ENCODE measurements at regions not wholly inside any gene's neighbourhood (a gene's known extent, or its start where the extent isn't known, plus 50 kb on each side); places are given as distances from the start of the nearest gene placed in this dataset.

- TF ChIP-seq CTCF (IDR thresholded peaks at IDR 0.05; ENCODE audit: borderline replicate concordance, insufficient read depth, low read depth, low read length), result no peak
- H3K4me3 ChIP-seq (ENCODE audit: low read depth, low read length), result no peak overlapping the region
Measured at GRCh38 chr16:65196420-65197075, 74.7 kb upstream of the CDH11 start.

- no peak for TF ChIP-seq CTCF (IDR thresholded peaks at IDR 0.05; ENCODE audit: borderline replicate concordance, insufficient read depth, low read depth, low read length)
- no peak overlapping the region for H3K4me3 ChIP-seq (ENCODE audit: low read depth, low read length)
Measured at GRCh38 chr16:65195998-65196397, 74.1 kb upstream of the CDH11 start.

- no peak overlapping the region for H3K4me3 ChIP-seq (ENCODE audit: low read depth, low read length)
- no peak for TF ChIP-seq CTCF (IDR thresholded peaks at IDR 0.05; ENCODE audit: borderline replicate concordance, insufficient read depth, low read depth, low read length)
Measured at GRCh38 chr16:65185241-65185778, 63.4 kb upstream of the CDH11 start.

- no peak overlapping the region for H3K4me3 ChIP-seq (ENCODE audit: low read depth, low read length)
- no peak for TF ChIP-seq CTCF (IDR thresholded peaks at IDR 0.05; ENCODE audit: borderline replicate concordance, insufficient read depth, low read depth, low read length)
Measured at GRCh38 chr16:65181071-65181561, 59.3 kb upstream of the CDH11 start.

GRCh38 chr16:65178151-65178550 lies 56.3 kb upstream of the CDH11 start:
- TF ChIP-seq CTCF (IDR thresholded peaks at IDR 0.05; ENCODE audit: borderline replicate concordance, insufficient read depth, low read depth, low read length), result no peak
- no peak overlapping the region for H3K4me3 ChIP-seq (ENCODE audit: low read depth, low read length)

GRCh38 chr16:65176603-65177002 lies 54.7 kb upstream of the CDH11 start:
- no peak overlapping the region for H3K4me3 ChIP-seq (ENCODE audit: low read depth, low read length)
- TF ChIP-seq CTCF (IDR thresholded peaks at IDR 0.05; ENCODE audit: borderline replicate concordance, insufficient read depth, low read depth, low read length), result no peak

GRCh38 chr16:65172356-65172755 lies 50.5 kb upstream of the CDH11 start:
- TF ChIP-seq CTCF (IDR thresholded peaks at IDR 0.05; ENCODE audit: borderline replicate concordance, insufficient read depth, low read depth, low read length), result no peak

More at GRCh38 chr16:65172356-65172755, 50.5 kb upstream of the CDH11 start:
- H3K4me3 ChIP-seq (ENCODE audit: low read depth, low read length), result no peak overlapping the region

Measured in GM12875 (cell line).